GM23248 (cell line): ENCODE measurements at regions not wholly inside any gene's neighbourhood (a gene's known extent, or its start where the extent isn't known, plus 50 kb on each side); places are given as distances from the start of the nearest gene placed in this dataset.
"Not testable (repeated sequence)": the region's sequence is repeated elsewhere in the genome, so short reads cannot be mapped to it uniquely, and the experiment has no call there.

Source experiments
- DNase-seq: peaks from one replicate; pipeline ENCODE4 v3.0.0-alpha.2; 2015
- H2AFZ ChIP-seq: fragments of 200-600 bp; sonication (generic); 2 replicates; pipeline ENCODE4 v1.6.1; 2016; ENCODE audit warnings: antibody characterized with exemption
- H3F3A ChIP-seq: fragments of 200-600 bp; sonication (generic); 2 replicates; pipeline ENCODE4 v1.6.1; 2016; ENCODE audit warnings: mild to moderate bottlenecking, antibody characterized with exemption, mixed run types; ENCODE audit not compliant: insufficient read depth
- H3K27ac ChIP-seq: fragments of 200-600 bp; sonication (generic); 2 replicates; pipeline ENCODE4 v1.5.1; 2016; ENCODE audit warnings: mild to moderate bottlenecking
- H3K27me3 ChIP-seq: fragments of 200-600 bp; sonication (generic); replicated peaks from 2 replicates; pipeline ENCODE4 v1.6.1; 2016; ENCODE audit warnings: mild to moderate bottlenecking; ENCODE audit not compliant: insufficient read depth
- H3K36me3 ChIP-seq: fragments of 200-600 bp; sonication (generic); 2 replicates; pipeline ENCODE4 v1.6.1; 2016; ENCODE audit warnings: low read depth, mild to moderate bottlenecking
- H3K4me1 ChIP-seq: fragments of 200-600 bp; sonication (generic); 2 replicates; pipeline ENCODE4 v1.6.1; 2016; ENCODE audit warnings: mild to moderate bottlenecking; ENCODE audit not compliant: insufficient read depth
- H3K4me2 ChIP-seq: fragments of 200-600 bp; sonication (generic); one replicate; pipeline ENCODE4 v1.6.1; 2016; ENCODE audit warnings: mild to moderate bottlenecking; ENCODE audit not compliant: unreplicated experiment
- H3K4me3 ChIP-seq: fragments of 200-600 bp; sonication (generic); 2 replicates; pipeline ENCODE4 v1.5.1; 2016; ENCODE audit warnings: mild to moderate bottlenecking
- H3K79me2 ChIP-seq: fragments of 200-600 bp; sonication (generic); 2 replicates; pipeline ENCODE4 v1.6.1; 2016; ENCODE audit warnings: mild to moderate bottlenecking; ENCODE audit not compliant: insufficient read depth
- H3K9ac ChIP-seq: fragments of 200-600 bp; sonication (generic); 2 replicates; pipeline ENCODE4 v1.6.1; 2016; ENCODE audit warnings: mild to moderate bottlenecking
- H3K9me2 ChIP-seq: fragments of 200-600 bp; sonication (generic); 2 replicates; pipeline ENCODE4 v1.6.1; 2016; ENCODE audit warnings: mixed run types, mild to moderate bottlenecking, moderate library complexity; ENCODE audit not compliant: insufficient read depth
- H3K9me3 ChIP-seq: fragments of 200-600 bp; sonication (generic); one replicate; pipeline ENCODE4 v1.6.1; 2017; ENCODE audit warnings: low read depth
- H4K20me1 ChIP-seq: fragments of 200-600 bp; sonication (generic); 2 replicates; pipeline ENCODE4 v1.6.0; 2016; ENCODE audit not compliant: insufficient read depth
- EZH2 ChIP-seq: fragments of 200-600 bp; sonication (generic); IDR thresholded peaks from 2 replicates; pipeline ENCODE4 v1.6.1; 2018; ENCODE audit warnings: antibody characterized with exemption, mild to moderate bottlenecking; ENCODE audit not compliant: insufficient read depth, poor library complexity, severe bottlenecking
- EZH2phosphoT487 ChIP-seq: fragments of 200-600 bp; sonication (generic); IDR thresholded peaks from 2 replicates; pipeline ENCODE4 v1.6.1; 2018; ENCODE audit warnings: antibody characterized with exemption, moderate library complexity, mild to moderate bottlenecking, low read depth; ENCODE audit not compliant: insufficient read depth
- WGBS, 2 experiments: methylation state at CpG; one replicate each; pipeline ENCODE4 v1.1.6; 2015 to 2017; ENCODE audit warnings: low lambda C conversion rate in 2 of 2, low coverage in 1 of 2; ENCODE audit errors: missing lambda C conversion rate in 2 of 2; 5-methylcytosine and 5-hydroxymethylcytosine counted together
- in situ Hi-C: fragments of 300-500 bp; cut with MboI; formaldehyde crosslinking; loops from 2 replicates; pipeline ENCODE4 v1.15.0; 2020

- Histone ChIP-seq H3K9ac (no peak overlapping the region), H3K9me3 (no peaks in the 10 kb centered on the region), H3F3A (0 out of 2 replicates have a peak, but pooled peaks cover 3% of the 10 kb centered on the region), H2AFZ (no peak overlapping the region), H3K79me2 (no peaks in the 10 kb centered on the region), H3K4me1 (peaks cover 10% of the 10 kb centered on the region), H3K4me3 (no peak overlapping the region), H3K27ac (no peak overlapping the region), H3K4me2 (no peak overlapping the region), H4K20me1 (no peaks in the 10 kb centered on the region), H3K36me3 (no peaks in the 10 kb centered on the region), H3K9me2 (no peaks in the 10 kb centered on the region), H3K27me3 (no peaks in the 10 kb centered on the region)
- DNase-seq = no peak
- 79 to 83% methylated on average over 6 of the region's 6 CpGs for WGBS, 2 experiments
- TF ChIP-seq EZH2phosphoT487 (no peak), EZH2 (no peak)
- in situ Hi-C loops = no loop called here
These were observed 56.5 kb upstream of the PTPN1 start for GRCh38 chr20:50453533-50454244.

GRCh38 chr20:50455245-50455644, 54.9 kb upstream of the PTPN1 start:
- H3K4me1 ChIP-seq = peaks cover 10% of the 10 kb centered on the region
- H3K4me2 ChIP-seq, H3K9me2 ChIP-seq, H3K27me3 ChIP-seq, H3K9ac ChIP-seq, H2AFZ ChIP-seq, DNase-seq, H4K20me1 ChIP-seq, H3K36me3 ChIP-seq, H3F3A ChIP-seq, H3K9me3 ChIP-seq, in situ Hi-C loops, H3K4me3 ChIP-seq, H3K79me2 ChIP-seq, H3K27ac ChIP-seq: not testable (repeated sequence)
- WGBS, 2 experiments = 84 to 87% methylated on average over 5 of the region's 5 CpGs

- no peak for TF ChIP-seq EZH2phosphoT487
- TF ChIP-seq EZH2 = no peak
- in situ Hi-C loops = no loop called here
- Histone ChIP-seq H4K20me1 (no peaks in the 10 kb centered on the region), H3K9me3 (no peaks in the 10 kb centered on the region), H3F3A (no peaks in the 10 kb centered on the region), H2AFZ (no peak overlapping the region), H3K9me2 (no peaks in the 10 kb centered on the region; the same call in 1 of the 2 replicates), H3K27me3 (no peaks in the 10 kb centered on the region), H3K79me2 (no peaks in the 10 kb centered on the region), H3K27ac (no peak overlapping the region), H3K36me3 (no peaks in the 10 kb centered on the region), H3K4me2 (no peak overlapping the region), H3K4me1 (peaks cover 5% of the 10 kb centered on the region), H3K9ac (no peak overlapping the region), H3K4me3 (no peak overlapping the region)
- whole genome bisulfite sequencing, 2 experiments = 81 to 83% methylated on average over 19 of the region's 19 CpGs
- no peak for DNase-seq
These were observed 54.3 kb upstream of the PTPN1 start for GRCh38 chr20:50455656-50456451.

GRCh38 chr20:50456452-50457324, 53.5 kb upstream of the PTPN1 start:
- H2AFZ ChIP-seq = no peak overlapping the region
- no peak for DNase-seq
- H3F3A ChIP-seq = no peaks in the 10 kb centered on the region
- no peak overlapping the region for H3K9ac ChIP-seq
- no peak overlapping the region for H3K4me2 ChIP-seq
- in situ Hi-C loops = no loop called here
- H3K36me3 ChIP-seq = no peaks in the 10 kb centered on the region
- H3K4me1 ChIP-seq = no peaks in the 10 kb centered on the region
- no peaks in the 10 kb centered on the region for H3K27me3 ChIP-seq
- no peaks in the 10 kb centered on the region; the same call in 1 of the 2 replicates for H3K9me2 ChIP-seq
- H3K27ac ChIP-seq = no peak overlapping the region
- no peak overlapping the region for H3K4me3 ChIP-seq
- no peaks in the 10 kb centered on the region for H3K79me2 ChIP-seq
- WGBS, 2 experiments = 95 to 98% methylated on average over 8 of the region's 8 CpGs
- H4K20me1 ChIP-seq = no peaks in the 10 kb centered on the region
- no peaks in the 10 kb centered on the region for H3K9me3 ChIP-seq
- TF ChIP-seq EZH2 (no peak), EZH2phosphoT487 (no peak)
